ENCODE measurements at regions not wholly inside any gene's neighbourhood (a gene's known extent, or its start where the extent isn't known, plus 50 kb on each side); places are given as distances from the start of the nearest gene placed in this dataset.

- Mint-ChIP-seq H3K36me3 (ENCODE audit: unreplicated experiment) (peaks cover 10% of the 10 kb centered on the region), H3K27me3 (ENCODE audit: unreplicated experiment) (peaks cover 2% of the 10 kb centered on the region), H3K4me3 (ENCODE audit: unreplicated experiment) (no peak overlapping the region), H3K4me1 (ENCODE audit: low read depth, unreplicated experiment) (peaks cover 7% of the 10 kb centered on the region), H3K27ac (ENCODE audit: unreplicated experiment) (no peak overlapping the region), H3K9me3 (ENCODE audit: unreplicated experiment) (peaks cover 2% of the 10 kb centered on the region)
- no peak for DNase-seq
- no peak for TF ChIP-seq CTCF (IDR thresholded peaks at IDR 0.05; ENCODE audit: partially characterized antibody, unreplicated experiment)
Measured at GRCh38 chr11:127490896-127491295, 490.3 kb upstream of the KIRREL3 start.

- Mint-ChIP-seq H3K9me3 (ENCODE audit: unreplicated experiment) (no peaks in the 10 kb centered on the region), H3K4me1 (ENCODE audit: low read depth, unreplicated experiment) (no peaks in the 10 kb centered on the region), H3K27me3 (ENCODE audit: unreplicated experiment) (no peaks in the 10 kb centered on the region), H3K4me3 (ENCODE audit: unreplicated experiment) (no peak overlapping the region), H3K27ac (ENCODE audit: unreplicated experiment) (no peak overlapping the region), H3K36me3 (ENCODE audit: unreplicated experiment) (peaks cover 5% of the 10 kb centered on the region)
- no peak for TF ChIP-seq CTCF (IDR thresholded peaks at IDR 0.05; ENCODE audit: partially characterized antibody, unreplicated experiment)
- DNase-seq: no peak
Measured at GRCh38 chr11:127485541-127485940, 485.0 kb upstream of the KIRREL3 start.

GRCh38 chr11:127481391-127481790, 480.8 kb upstream of the KIRREL3 start:
- Mint-ChIP-seq H3K27me3 (ENCODE audit: unreplicated experiment) (no peaks in the 10 kb centered on the region), H3K4me1 (ENCODE audit: low read depth, unreplicated experiment) (no peaks in the 10 kb centered on the region), H3K4me3 (ENCODE audit: unreplicated experiment) (no peak overlapping the region), H3K36me3 (ENCODE audit: unreplicated experiment) (no peaks in the 10 kb centered on the region), H3K27ac (ENCODE audit: unreplicated experiment) (no peak overlapping the region), H3K9me3 (ENCODE audit: unreplicated experiment) (no peaks in the 10 kb centered on the region)
- DNase-seq: no peak
- TF ChIP-seq CTCF (IDR thresholded peaks at IDR 0.05; ENCODE audit: partially characterized antibody, unreplicated experiment): no peak

GRCh38 chr11:127478826-127479225, 478.3 kb upstream of the KIRREL3 start:
- Mint-ChIP-seq H3K4me1 (ENCODE audit: low read depth, unreplicated experiment) (no peaks in the 10 kb centered on the region), H3K9me3 (ENCODE audit: unreplicated experiment) (no peaks in the 10 kb centered on the region), H3K36me3 (ENCODE audit: unreplicated experiment) (no peaks in the 10 kb centered on the region), H3K27me3 (ENCODE audit: unreplicated experiment) (no peaks in the 10 kb centered on the region), H3K4me3 (ENCODE audit: unreplicated experiment) (no peak overlapping the region), H3K27ac (ENCODE audit: unreplicated experiment) (no peak overlapping the region)
- DNase-seq: no peak
- TF ChIP-seq CTCF (IDR thresholded peaks at IDR 0.05; ENCODE audit: partially characterized antibody, unreplicated experiment): no peak

GRCh38 chr11:127474766-127475165, 474.2 kb upstream of the KIRREL3 start:
- H3K4me3 Mint-ChIP-seq (ENCODE audit: unreplicated experiment): no peak overlapping the region

More at GRCh38 chr11:127474766-127475165, 474.2 kb upstream of the KIRREL3 start:
- no peaks in the 10 kb centered on the region for H3K36me3 Mint-ChIP-seq (ENCODE audit: unreplicated experiment)
- H3K27ac Mint-ChIP-seq (ENCODE audit: unreplicated experiment): no peak overlapping the region
- no peaks in the 10 kb centered on the region for H3K4me1 Mint-ChIP-seq (ENCODE audit: low read depth, unreplicated experiment)
- TF ChIP-seq CTCF (IDR thresholded peaks at IDR 0.05; ENCODE audit: partially characterized antibody, unreplicated experiment): no peak
- DNase-seq: no peak
- H3K9me3 Mint-ChIP-seq (ENCODE audit: unreplicated experiment): peaks cover 2% of the 10 kb centered on the region
- no peaks in the 10 kb centered on the region for H3K27me3 Mint-ChIP-seq (ENCODE audit: unreplicated experiment)
